NCI-H1092 (cell line): ENCODE measurements at regions not wholly inside any gene's neighbourhood (a gene's known extent, or its start where the extent isn't known, plus 50 kb on each side); places are given as distances from the start of the nearest gene placed in this dataset.

Experiments used
- DNase-seq: peaks from one replicate; lab custom pipeline; 2025; lab: John Stamatoyannopoulos, UW

DNA sequence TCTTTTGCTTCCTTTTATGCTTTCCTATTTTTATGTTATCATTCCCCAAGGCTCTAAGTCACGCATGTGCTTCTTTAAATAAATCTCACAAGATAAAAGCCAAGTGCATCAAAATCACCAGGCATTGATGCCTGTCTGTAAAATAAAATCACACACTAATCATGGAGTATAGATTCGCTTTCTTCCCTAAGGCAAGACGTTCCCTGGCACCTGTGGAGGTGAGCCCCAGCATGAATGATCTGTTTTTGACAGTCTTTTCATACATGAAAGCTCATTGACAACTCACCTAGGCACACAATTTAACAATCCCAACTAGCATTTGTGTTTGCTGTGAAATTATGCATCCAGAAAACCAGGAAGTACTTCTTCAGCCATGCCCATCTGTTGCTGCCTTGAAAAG is 146.9 kb upstream of the DMAC1 start:
- DNase-seq = no peak

DNA sequence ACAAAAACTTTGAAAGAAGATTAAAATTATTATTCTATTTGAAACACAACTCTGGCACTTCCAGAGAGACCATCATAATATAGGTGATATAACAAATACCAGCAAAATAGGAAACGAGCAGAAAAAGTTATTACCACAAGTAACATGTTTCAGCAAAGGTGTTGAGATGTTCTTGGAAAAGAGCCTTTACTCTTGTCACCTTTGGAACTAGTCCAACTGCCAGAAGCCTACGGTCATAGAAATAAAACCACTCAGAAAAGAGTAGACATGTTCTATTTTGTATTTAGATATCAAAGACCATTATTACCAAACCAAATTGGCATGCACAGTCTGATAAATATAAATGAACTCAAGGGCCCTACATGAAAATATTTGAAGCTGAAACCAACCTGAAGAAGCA is 145.0 kb upstream of the DMAC1 start:
- DNase-seq = no peak

- no peak for DNase-seq
These were observed 138.3 kb upstream of the DMAC1 start for GRCh38 chr9:7937761-7938491.

DNA sequence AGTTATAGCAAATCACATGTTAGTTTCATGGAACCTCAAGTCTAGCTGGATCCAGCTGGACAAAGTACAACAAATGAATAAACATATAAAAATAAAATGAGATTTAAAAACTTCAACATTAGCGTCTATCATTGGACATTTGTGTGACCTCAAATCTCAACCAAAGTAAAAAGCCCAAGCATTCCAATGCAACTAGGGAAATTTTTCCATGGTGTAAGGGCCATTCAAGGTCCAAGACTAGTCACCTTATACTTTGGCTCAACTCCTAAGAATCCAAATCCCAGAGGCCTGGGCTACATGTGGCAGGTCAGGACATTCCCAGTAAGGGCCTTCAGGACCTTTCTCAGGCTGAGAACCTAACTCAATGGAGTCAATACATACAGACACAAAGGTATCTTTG is 137.4 kb upstream of the DMAC1 start:
- no peak for DNase-seq

DNA sequence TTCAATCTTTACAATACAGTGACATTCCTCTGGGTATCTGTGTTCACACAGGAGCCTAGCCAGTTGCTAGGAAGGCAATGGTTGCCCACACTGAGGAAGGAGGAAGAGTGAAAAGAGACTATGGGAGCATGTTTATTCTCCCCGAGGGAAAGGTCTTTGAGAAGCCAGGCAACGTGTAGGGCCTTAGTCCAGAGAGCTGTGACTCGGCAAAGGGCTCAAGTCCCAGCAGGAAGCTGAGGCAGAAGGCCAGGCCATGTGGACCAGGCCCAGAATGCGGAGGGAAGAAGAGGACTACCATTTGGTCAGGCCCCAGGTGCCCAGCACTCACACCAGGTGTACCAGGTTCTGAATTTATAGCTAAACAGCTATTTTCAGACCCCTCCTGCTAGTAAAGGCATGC is 136.6 kb upstream of the DMAC1 start:
- DNase-seq = no peak

GRCh38 chr9:7935681-7936080 is 136.1 kb upstream of the DMAC1 start:
- no peak for DNase-seq

DNA sequence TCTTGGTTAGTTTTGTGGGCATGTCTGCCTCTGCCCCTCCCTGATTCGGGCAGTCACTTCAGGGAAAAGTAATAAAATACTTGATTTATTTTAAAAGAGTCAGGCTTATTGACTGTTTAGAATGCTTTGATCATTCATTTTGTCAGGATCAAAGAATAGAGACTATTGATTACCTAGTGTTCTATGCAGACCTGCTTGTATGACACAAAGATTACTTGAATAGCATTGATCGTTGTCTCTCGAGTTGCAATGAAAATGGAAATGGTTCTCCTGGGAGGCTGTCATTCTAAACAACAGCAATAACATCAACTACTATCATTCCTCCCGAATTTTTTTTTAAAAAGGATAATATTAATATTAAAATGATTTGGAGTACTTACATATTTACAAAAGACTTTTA is 133.2 kb upstream of the DMAC1 start:
- DNase-seq = no peak

DNA sequence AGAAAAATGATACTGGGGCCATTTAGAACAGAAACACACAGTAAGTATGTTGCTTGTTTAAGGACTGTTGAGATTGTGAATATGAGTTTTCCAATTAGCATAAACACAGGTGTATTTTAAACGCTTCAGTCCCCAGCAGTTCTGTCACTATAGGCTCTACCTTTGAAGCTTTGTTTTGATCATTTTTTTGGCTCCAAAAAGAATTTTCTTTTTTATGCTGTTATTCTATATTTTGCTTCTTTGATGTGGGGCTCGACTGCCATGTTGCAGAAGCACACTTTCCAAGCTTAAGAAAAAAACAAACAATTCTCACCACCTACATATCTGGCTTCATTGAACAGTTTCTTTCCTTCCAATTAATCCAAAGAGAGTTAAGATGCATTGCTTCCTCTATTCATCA is 131.0 kb upstream of the DMAC1 start:
- DNase-seq = no peak

- no peak for DNase-seq
These were observed 122.1 kb upstream of the DMAC1 start for GRCh38 chr9:7921545-7922197.

DNA sequence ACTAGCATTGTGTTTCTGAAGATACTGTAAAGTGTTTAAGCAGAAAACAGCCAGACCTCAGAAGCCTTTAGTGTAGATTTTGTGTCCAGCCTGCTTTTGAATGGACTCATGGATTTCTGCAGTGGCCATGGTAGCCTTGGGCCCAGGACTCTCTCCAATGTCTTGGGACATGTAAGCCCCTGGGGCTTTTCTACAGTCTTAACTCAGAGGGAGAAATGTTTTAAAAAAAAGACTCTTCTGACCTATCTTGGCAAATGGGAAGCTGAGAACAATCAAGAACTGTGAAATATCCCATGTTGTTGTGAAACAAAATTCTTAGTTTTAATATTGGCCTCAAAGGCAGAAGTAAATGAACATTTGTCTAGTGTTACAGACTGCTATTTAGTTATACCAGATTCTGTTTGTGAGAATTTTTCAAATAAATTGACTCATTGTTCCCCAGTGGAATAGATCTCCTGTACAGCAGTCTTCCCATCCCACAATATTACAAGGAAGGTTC is 112.5 kb upstream of the DMAC1 start:
- no peak for DNase-seq

- no peak for DNase-seq
These were observed 110.9 kb upstream of the DMAC1 start for GRCh38 chr9:7910426-7911020.

- no peak for DNase-seq
These were observed 110.0 kb upstream of the DMAC1 start for GRCh38 chr9:7909537-7909936.

GRCh38 chr9:7907551-7908337 is 108.2 kb upstream of the DMAC1 start:
- no peak for DNase-seq

GRCh38 chr9:7906783-7907550 is 107.4 kb upstream of the DMAC1 start:
- no peak for DNase-seq

- DNase-seq = no peak
These were observed 102.0 kb upstream of the DMAC1 start for GRCh38 chr9:7901621-7902020.

GRCh38 chr9:7900541-7900940 is 101.0 kb upstream of the DMAC1 start:
- no peak for DNase-seq

- DNase-seq = no peak
These were observed 100.2 kb upstream of the DMAC1 start for GRCh38 chr9:7899753-7900152.

DNA sequence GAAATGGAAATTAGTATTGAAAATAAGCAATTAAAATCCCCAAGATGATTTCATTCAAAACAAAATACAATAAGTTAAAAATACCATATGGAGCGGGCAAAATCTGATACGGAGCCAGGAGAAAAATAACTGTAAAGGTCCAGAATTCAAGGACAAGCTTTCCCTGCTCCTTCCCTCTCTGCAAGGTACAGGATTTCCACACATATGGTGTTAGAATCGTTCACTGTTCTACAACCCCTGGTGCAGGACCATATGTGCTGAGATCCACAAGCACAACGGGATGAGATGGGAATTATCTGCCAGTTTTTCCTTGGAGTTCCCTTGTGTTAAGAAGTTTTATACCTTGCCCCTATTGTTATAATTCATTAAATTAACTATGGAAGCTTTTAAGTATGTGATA is 94.7 kb upstream of the DMAC1 start:
- DNase-seq = no peak

- DNase-seq = no peak
These were observed 93.4 kb upstream of the DMAC1 start for GRCh38 chr9:7892975-7893374.

DNA sequence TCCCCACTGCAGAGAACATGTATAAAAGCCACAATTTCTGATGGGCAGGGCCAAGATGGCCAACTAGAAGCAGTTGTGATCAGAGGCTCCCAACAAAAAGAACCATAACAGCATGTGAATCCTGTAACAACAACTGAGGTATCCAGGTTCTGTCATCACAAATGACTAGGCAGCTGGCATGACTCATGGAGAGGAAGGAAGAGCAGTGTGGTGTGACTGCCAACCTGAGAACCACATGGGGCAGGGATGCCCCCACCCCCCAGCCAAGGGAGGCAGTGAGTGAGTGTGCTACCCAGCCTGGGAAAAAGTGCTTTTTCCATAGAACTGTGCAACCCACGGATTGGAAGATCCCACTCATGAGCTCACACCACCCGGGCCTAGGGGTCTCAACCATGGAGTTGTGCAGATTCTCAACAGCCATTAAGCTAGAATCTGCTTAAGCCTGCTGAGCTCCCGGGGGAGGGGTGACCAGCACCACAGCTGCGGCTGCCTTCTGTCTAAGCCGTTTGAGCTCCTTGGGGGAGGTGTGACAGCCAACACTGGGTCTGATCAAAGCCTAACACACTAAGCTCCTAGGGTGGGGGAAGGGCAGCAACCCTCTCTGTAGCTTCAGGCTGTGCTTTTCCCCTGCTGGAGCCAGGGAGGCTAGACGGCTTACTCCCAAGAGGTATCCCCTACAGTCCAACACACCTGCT is 80.1 kb upstream of the DMAC1 start:
- DNase-seq = no peak
